ENCODE measurements at regions not wholly inside any gene's neighbourhood (a gene's known extent, or its start where the extent isn't known, plus 50 kb on each side); places are given as distances from the start of the nearest gene placed in this dataset.
"Not testable (repeated sequence)": the region's sequence is repeated elsewhere in the genome, so short reads cannot be mapped to it uniquely, and the experiment has no call there.

GRCh38 chr12:78501825-78502224 is 362.7 kb upstream of the SYT1 start:
- DNase-seq (ENCODE audit: low read depth), result no peak

- DNase-seq (ENCODE audit: low read depth), result no peak
These were observed 345.2 kb upstream of the SYT1 start for GRCh38 chr12:78519422-78519821.

DNA sequence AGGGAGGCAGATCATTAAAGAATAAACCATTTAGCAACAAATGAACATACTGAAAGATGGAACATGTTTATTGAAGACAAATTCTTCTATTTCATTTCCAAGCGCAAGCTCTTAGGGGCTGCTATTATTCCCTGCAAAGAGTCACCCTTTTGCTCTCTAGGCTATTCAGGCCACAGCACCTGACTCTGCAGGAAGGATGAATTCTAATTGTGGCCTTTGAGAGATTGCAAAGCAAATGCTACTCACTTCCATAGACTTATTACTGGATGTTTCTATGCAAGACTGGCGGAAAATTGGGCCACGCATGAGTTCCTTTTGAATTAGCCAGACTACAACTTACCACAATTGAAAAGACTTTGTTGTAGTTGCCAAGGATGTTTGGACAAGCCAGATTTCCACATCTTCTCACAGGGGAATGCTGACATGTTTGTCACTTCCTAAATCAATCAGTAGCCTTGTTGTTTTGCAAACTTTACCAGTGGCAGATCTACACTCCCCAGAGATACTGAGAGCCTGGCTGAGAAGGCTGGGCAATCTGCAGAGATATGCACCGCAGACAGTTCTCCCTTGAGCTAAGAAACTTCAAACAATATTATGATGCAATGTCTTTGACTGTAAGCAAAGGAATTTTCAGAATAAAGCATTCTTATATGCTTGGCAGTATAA is 334.3 kb upstream of the SYT1 start:
- DNase-seq (ENCODE audit: low read depth), result peak; percentile 89

DNA sequence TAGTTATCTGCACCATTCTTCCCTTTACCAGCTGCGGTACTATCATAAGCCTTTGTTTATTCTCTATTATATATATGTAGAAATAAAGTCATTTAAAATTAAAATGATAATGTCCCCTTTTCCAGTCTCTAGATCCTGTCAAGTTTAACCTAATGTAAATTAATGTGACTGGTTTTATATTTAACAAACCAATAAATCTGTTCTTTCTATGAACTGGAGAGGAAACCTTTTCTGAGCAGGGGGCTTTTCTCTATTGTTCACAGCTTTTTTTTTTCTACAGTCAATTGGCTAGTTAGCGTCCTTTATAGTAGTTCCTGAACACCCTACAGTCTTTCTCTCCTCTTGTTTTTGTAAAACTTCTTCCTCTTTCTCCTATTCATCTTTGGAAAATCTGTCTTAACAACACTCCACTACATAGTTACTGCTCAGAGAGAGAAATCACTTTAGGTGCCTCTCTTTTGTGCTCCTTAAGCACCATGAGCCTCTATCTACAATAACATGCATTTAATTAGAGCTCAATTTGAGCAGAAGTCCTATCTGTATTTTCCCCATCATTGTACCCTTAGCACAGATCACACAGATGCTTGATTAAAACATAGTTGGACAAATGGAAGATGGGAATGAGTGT is 332.6 kb upstream of the SYT1 start:
- no peak for DNase-seq (ENCODE audit: low read depth)

DNA sequence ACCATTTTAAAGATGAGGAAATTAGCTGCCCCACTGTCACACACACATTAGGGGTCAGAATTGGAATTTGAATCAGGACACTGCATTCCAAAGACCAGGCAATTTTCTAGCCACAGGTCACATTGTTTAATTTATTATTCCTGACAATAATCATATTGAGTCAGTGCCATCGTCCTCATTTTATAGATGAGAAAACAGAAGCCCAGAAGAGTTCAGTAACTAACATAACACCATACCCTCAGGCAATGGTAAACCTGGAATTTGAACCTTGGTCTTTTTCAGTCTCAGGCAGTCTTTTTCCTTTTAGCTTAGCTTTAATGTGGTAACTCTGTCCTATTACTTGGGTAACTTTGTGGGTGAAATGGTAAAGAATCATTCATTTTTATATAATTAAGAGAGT is 330.3 kb upstream of the SYT1 start:
- DNase-seq (ENCODE audit: low read depth), result no peak

GRCh38 chr12:78540606-78541336 is 323.8 kb upstream of the SYT1 start:
- peak; percentile 56 for DNase-seq (ENCODE audit: low read depth)

GRCh38 chr12:78550831-78551230 is 313.7 kb upstream of the SYT1 start:
- DNase-seq (ENCODE audit: low read depth), result no peak

DNA sequence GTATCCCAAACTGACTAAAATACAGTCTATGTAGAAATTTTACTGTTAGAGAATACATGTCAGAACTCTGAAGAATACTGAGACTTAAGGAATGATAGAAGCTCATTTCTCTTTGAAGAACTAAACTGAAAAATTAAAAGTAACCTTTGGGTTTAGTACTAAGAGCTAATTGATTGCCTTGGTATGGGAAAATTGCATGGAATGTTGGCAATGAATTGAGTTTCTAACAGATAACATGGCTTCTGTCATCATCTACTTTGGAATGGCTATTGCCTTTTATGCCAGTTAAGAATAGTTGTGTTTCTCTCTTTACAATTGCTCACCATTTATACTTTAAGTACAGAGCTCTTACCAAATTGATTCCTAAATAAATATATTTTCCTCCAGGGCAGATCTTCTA is 308.8 kb upstream of the SYT1 start:
- no peak for DNase-seq (ENCODE audit: low read depth)

GRCh38 chr12:78556651-78557050 is 307.9 kb upstream of the SYT1 start:
- DNase-seq (ENCODE audit: low read depth), result no peak

DNA sequence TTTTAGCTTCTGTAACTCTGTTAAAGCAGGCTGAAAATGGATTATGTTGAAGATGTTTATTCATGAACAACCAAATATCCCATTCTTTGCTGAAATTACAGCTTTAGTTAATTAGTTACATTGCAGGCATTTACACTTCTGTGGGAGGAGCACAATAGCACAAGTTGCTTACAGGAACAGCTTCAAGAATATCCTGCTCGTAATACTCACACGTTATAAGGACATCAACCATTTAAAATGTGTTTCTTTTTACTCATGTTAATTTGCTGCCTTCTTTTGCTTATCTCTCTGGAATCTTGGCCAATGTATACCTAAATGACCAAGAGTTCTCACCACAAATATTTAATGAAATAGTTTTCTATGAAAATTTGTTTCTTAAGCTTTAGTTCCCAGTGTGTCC is 305.2 kb upstream of the SYT1 start:
- no peak for DNase-seq (ENCODE audit: low read depth)

DNA sequence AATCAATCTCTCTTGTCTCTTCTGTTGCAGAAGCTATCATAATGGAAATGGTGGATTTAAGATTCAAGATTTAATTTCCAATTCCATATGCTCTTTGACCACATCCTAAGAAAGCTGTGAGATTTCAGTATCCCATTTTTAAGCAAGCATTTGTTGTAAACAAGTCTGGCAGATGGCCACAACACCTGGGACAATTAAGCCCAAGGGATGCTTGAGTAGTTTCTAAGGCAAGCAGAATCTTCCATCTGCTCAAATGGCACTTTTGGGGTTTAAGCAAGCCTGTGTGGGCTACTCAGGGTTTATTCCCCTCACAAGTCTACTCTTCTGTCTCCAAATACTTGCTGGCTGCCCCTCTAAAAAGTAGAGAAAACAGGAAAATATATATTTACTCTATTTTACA is 304.7 kb upstream of the SYT1 start:
- no peak for DNase-seq (ENCODE audit: low read depth)

DNA sequence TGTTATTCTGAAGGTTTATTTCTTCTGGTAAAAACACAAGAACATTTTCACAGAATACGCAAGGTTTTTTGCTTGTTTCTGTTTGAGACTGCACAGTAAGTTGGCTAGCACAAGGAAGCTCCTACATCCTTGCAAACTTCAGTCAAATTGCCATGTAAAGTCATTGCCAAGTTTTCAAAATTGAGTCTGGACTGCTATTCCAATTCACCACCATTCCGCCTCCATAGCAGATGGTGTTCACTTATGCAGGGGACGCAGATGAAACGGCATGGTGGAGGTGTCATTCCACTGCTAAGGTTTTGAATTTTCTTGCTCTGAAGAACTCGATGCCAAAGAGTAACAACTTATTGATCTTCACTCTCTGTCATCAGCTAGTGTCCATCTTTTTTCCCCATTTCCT is 303.9 kb upstream of the SYT1 start:
- no peak for DNase-seq (ENCODE audit: low read depth)

GRCh38 chr12:78562368-78563205 is 302.0 kb upstream of the SYT1 start:
- DNase-seq (ENCODE audit: low read depth), result peak; percentile 5

- DNase-seq (ENCODE audit: low read depth), result no peak
These were observed 300.7 kb upstream of the SYT1 start for GRCh38 chr12:78563826-78564225.

DNA sequence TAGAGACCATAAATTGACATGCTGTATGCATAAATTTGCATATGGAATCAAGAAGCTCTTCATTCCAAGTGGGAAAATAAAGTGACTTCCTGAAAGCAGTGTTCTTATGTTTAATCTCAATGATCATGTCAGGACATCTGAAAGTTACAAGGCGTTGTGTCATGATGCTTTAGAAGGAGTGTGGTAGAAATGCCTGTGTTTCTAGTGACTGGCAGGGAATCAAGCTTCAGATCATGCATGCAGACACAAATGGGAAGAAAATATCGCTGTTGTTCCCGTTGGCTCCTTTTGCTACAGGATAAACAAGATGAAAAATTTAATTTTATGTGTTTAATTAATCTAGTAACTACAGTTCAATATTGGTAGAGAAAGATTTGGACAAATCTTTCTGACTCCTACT is 298.1 kb upstream of the SYT1 start:
- no peak for DNase-seq (ENCODE audit: low read depth)

- no peak for DNase-seq (ENCODE audit: low read depth)
These were observed 296.1 kb upstream of the SYT1 start for GRCh38 chr12:78568321-78569020.

- DNase-seq (ENCODE audit: low read depth), result no peak
These were observed 292.6 kb upstream of the SYT1 start for GRCh38 chr12:78571953-78572352.

- DNase-seq (ENCODE audit: low read depth), result not testable (repeated sequence)
These were observed 289.4 kb upstream of the SYT1 start for GRCh38 chr12:78575208-78575607.

- no peak for DNase-seq (ENCODE audit: low read depth)
These were observed 284.7 kb upstream of the SYT1 start for GRCh38 chr12:78579846-78580245.

GRCh38 chr12:78580296-78580695 is 284.3 kb upstream of the SYT1 start:
- no peak for DNase-seq (ENCODE audit: low read depth)

DNA sequence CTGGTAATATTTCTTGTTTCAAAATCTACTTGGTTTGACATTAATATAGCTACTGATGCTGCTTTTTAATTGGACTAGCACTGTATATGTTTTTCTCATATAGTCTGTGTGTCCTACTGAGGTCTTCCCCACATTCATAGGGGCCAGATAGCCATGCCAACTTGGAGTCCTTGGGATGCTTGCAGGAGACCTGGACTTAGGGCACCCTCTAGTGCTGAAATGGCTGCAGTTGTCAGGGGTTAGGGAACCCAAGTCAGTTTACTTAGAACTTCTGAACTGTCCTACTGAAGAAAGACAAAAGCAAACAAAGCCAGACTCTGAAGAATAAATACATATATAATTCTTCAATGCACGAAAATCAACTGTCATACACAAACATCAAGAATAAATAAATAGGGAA is 279.9 kb upstream of the SYT1 start:
- DNase-seq (ENCODE audit: low read depth), result no peak

- DNase-seq (ENCODE audit: low read depth), result no peak
These were observed 279.4 kb upstream of the SYT1 start for GRCh38 chr12:78585132-78585531.
